Colonic mucosa (tissue), 4 donors: ENCODE measurements at regions not wholly inside any gene's neighbourhood (a gene's known extent, or its start where the extent isn't known, plus 50 kb on each side); places are given as distances from the start of the nearest gene placed in this dataset.

Source experiments
- DNase-seq: peaks from one replicate; pipeline ENCODE4 v3.0.0-alpha.2; 2020
- H3K27ac ChIP-seq: fragments of 200-600 bp; one replicate; pipeline ENCODE4 v1.8.0; 2021
- H3K27me3 ChIP-seq: fragments of 200-600 bp; one replicate; pipeline ENCODE4 v1.8.0; 2021
- H3K36me3 ChIP-seq: fragments of 200-600 bp; one replicate; pipeline ENCODE4 v1.8.0; 2021
- H3K4me1 ChIP-seq: fragments of 200-600 bp; one replicate; pipeline ENCODE4 v1.8.0; 2021; ENCODE audit warnings: mild to moderate bottlenecking
- H3K4me3 ChIP-seq: fragments of 200-600 bp; one replicate; pipeline ENCODE4 v1.8.0; 2021
- H3K9ac ChIP-seq, 2 donors: one replicate each; pipeline ENCODE4 v1.7.0; 2013; ENCODE audit warnings: control low read depth in 2 of 2, low read depth in 2 of 2, low read length in 2 of 2
- H3K9me3 ChIP-seq: fragments of 200-600 bp; one replicate; pipeline ENCODE4 v1.8.0; 2021
- CTCF ChIP-seq: fragments of 200-600 bp; IDR thresholded peaks from one replicate; pipeline ENCODE4 v1.8.0; 2022; ENCODE audit warnings: antibody characterized with exemption, mild to moderate bottlenecking
- intact Hi-C: fragments of 100-400 bp; cut with DNase I; formaldehyde crosslinking; loops from one replicate; pipeline ENCODE4 v1.14.1; 2022
- donor health status: healthy.
- donor health status: DM: no; HTN: no; CAD: no.
- donor health status: DM: no; HTN: no; CAD: no.

GRCh38 chr1:173353350-173353749 is 123.8 kb upstream of the PRDX6 start:
- no peak for TF ChIP-seq CTCF

GRCh38 chr1:173354937-173355280 is 122.2 kb upstream of the PRDX6 start:
- intact Hi-C loops: no loop called here
- H3K27me3 ChIP-seq: no peaks in the 10 kb centered on the region
- H3K36me3 ChIP-seq: no peaks in the 10 kb centered on the region
- no peak for TF ChIP-seq CTCF
- H3K9ac ChIP-seq: no peak overlapping the region
- H3K27ac ChIP-seq: no peak overlapping the region
- H3K4me1 ChIP-seq: no peaks in the 10 kb centered on the region
- H3K9me3 ChIP-seq: no peaks in the 10 kb centered on the region
- no peak overlapping the region for H3K4me3 ChIP-seq
- DNase-seq: no peak

More at GRCh38 chr1:173353350-173353749, 123.8 kb upstream of the PRDX6 start:
- no peak for DNase-seq
- H3K27me3 ChIP-seq: no peaks in the 10 kb centered on the region
- H3K9ac ChIP-seq: no peak overlapping the region
- H3K9me3 ChIP-seq: no peaks in the 10 kb centered on the region
- H3K4me1 ChIP-seq: no peaks in the 10 kb centered on the region
- H3K4me3 ChIP-seq: no peak overlapping the region
- intact Hi-C loops: no loop called here
- no peaks in the 10 kb centered on the region for H3K36me3 ChIP-seq
- no peak overlapping the region for H3K27ac ChIP-seq

GRCh38 chr1:173355281-173356031 is 121.7 kb upstream of the PRDX6 start:
- no peak for DNase-seq
- no peak overlapping the region for H3K27ac ChIP-seq
- no peak for TF ChIP-seq CTCF
- no peaks in the 10 kb centered on the region for H3K27me3 ChIP-seq
- H3K4me1 ChIP-seq: no peaks in the 10 kb centered on the region
- intact Hi-C loops: no loop called here
- H3K9ac ChIP-seq: no peak overlapping the region
- no peaks in the 10 kb centered on the region for H3K9me3 ChIP-seq
- no peaks in the 10 kb centered on the region for H3K36me3 ChIP-seq
- no peak overlapping the region for H3K4me3 ChIP-seq

GRCh38 chr1:173356191-173356762 is 120.9 kb upstream of the PRDX6 start:
- Histone ChIP-seq H3K4me3 (no peak overlapping the region), H3K27ac (no peak overlapping the region), H3K36me3 (no peaks in the 10 kb centered on the region), H3K9ac (no peak overlapping the region), H3K27me3 (no peaks in the 10 kb centered on the region), H3K4me1 (no peaks in the 10 kb centered on the region), H3K9me3 (no peaks in the 10 kb centered on the region)
- no peak for DNase-seq
- intact Hi-C loops: no loop called here
- no peak for TF ChIP-seq CTCF

GRCh38 chr1:173360487-173361063 is 116.6 kb upstream of the PRDX6 start:
- no peak overlapping the region for H3K9ac ChIP-seq
- no peak overlapping the region for H3K4me3 ChIP-seq
- H3K27me3 ChIP-seq: no peaks in the 10 kb centered on the region
- no peaks in the 10 kb centered on the region for H3K4me1 ChIP-seq
- no peaks in the 10 kb centered on the region for H3K9me3 ChIP-seq
- H3K36me3 ChIP-seq: no peaks in the 10 kb centered on the region
- no peak for TF ChIP-seq CTCF
- no peak for DNase-seq
- intact Hi-C loops: no loop called here
- no peak overlapping the region for H3K27ac ChIP-seq
